Renal cortical epithelial cell (primary cell): ENCODE measurements at regions not wholly inside any gene's neighbourhood (a gene's known extent, or its start where the extent isn't known, plus 50 kb on each side); places are given as distances from the start of the nearest gene placed in this dataset.

ENCODE experiments used
- DNase-seq: peaks from one replicate; pipeline ENCODE4 v3.0.0-alpha.2; 2011; ENCODE audit warnings: low read depth

- DNase-seq: no peak
Observed at GRCh38 chr2:136243638-136244535, 125.9 kb upstream of the CXCR4 start.

GRCh38 chr2:136242687-136243277, 124.8 kb upstream of the CXCR4 start:
- DNase-seq: peak; percentile 37

- no peak for DNase-seq
Observed at GRCh38 chr2:136242100-136242499, 124.2 kb upstream of the CXCR4 start.

- DNase-seq: no peak
Observed at GRCh38 chr2:136239079-136239685, 121.2 kb upstream of the CXCR4 start.

DNA sequence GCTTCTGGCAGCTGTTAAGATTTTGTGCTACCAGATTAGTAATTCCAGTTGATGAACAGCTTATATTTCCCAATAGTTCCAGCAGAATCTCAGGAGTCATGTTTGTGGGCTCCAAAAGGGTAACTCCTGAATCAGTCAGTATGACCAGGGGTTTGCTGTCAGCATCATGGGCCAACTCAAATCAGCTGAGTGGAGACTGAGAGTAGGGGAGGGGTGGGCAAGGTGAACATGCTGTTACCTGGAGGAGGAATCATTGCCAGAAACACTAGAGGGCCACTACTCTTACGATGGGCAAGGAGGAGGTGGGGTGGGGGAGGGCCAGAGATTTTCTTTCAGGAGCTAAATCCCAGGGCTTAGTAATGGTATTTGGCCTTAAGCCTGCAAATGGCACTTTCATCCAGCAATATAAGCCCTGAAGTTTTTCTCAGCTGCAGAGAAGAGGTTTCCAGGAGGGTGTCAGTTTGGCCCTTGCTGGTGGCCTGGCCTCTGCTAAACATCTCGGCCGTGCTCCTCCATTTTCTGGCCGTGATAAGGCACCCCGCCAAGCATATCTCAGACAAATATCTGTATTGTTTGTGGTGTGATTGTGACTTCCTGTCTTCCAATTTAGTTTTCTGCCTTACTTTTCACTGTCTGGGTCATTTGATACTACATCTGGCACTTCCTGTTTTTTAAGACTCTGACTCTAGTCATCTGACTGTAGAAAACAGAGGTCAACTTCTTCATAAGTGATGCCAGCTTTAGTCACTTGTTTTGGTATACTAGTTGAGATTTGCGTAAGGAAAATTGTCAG, 120.5 kb upstream of the CXCR4 start:
- DNase-seq: peak; percentile 94

GRCh38 chr2:136236019-136236418, 118.1 kb upstream of the CXCR4 start:
- DNase-seq: peak; percentile 99

DNA sequence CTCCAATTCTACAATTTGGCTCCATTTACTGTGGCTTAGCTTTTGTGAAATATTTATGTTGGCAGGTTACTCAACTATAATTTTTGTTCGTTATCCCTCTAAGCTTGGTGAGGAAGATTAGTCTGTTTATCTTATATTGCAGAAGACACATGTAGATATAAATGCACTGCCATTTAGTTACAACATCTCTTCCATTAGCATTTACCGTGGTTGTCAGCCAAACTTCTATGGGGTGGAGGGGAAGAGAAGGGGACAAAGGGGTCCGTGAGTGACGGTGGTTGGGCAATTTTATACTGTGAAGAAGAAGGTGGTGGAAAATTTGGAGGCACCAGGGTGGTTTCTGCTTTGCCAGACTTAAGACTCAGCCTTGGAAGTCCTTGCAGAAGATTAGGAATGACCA, 117.6 kb upstream of the CXCR4 start:
- no peak for DNase-seq

DNA sequence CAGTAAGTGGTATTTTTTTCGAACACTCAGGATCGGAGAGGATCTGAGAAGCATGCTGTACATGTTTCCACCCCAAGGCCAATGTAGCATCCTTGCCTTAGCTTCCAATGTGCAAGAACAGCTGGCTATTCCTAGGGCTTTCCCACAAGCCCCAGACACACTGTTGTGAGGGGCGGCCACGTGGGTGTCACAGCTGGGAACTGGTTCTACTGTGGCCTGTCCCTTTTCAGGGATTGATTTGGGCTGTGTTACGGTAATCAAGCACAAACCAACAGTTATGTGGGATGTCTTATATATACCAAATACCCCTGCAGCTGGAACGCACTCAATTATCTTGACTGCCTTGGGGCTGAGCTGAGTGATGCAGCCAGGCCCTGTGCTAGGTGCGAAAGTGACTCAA, 116.3 kb upstream of the CXCR4 start:
- DNase-seq: no peak

DNA sequence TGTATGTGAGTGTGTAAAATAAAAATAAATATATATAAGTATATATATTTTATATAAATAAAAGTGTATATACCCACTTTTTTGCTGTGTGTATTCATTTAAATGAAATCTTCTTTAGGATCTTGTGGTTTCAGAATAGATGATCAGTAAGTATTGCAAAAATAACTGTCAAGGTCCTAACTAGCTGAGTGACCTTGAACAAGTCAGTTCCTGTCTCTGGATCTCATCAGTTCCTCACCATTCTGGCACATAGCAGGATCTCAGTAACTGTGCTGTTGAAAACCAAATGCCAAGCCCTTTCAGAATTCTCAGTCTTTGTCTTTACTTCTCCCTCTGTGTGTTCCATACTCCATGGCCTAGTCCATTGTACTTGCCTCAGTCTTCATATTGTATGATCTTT, 115.3 kb upstream of the CXCR4 start:
- DNase-seq: no peak

DNA sequence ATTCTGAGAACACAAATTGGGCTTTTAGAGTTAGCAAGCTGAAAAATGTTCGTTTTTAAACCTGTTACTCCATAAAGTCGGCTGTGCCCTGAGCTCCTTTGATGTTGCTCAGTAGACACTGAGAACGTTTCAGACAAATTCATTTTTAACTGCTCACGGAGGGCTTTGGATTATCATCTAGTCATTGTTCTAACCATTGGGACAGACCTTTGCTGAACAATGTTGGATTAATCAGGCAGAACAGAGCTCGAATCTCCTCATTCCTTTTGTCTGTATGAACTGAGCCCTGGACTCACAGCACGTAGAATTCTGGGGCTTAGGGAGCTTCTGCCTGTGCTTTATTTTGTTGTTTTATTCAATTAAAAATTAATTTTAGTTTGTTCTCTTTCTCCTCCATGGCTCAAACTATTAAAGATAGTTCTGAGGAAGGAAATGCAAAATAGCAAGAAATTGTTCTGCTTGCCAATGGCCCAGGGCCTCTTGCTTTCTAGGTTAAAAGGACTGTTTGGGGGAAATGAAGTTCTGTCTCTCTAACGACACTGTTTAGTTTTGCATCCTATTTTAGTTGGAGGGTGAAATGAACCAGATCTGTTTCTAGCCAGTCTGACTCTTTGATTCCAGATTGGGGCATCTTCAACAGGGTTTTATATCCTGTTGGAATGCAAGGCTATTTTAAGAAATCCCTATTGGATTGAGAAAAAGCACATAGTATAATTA, 114.7 kb upstream of the CXCR4 start:
- no peak for DNase-seq

DNA sequence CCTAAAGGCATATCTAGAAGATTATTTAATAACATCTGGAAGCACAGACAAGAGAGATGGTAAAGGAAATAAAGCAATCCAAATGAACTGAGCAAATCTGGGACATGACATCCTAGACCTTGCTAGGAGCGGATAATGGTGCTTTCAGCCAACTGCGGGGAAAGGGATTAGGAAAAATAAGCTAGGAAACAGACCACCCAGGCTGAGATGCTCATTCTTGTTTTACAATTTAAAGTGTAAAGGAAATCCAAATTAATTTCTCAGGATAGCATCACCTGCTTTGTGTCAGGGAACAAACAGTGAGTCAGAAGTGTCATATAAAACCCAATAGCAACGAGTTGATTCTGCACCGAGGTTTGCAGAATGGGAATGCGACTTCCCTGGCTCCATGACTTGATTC, 112.5 kb upstream of the CXCR4 start:
- DNase-seq: no peak

DNA sequence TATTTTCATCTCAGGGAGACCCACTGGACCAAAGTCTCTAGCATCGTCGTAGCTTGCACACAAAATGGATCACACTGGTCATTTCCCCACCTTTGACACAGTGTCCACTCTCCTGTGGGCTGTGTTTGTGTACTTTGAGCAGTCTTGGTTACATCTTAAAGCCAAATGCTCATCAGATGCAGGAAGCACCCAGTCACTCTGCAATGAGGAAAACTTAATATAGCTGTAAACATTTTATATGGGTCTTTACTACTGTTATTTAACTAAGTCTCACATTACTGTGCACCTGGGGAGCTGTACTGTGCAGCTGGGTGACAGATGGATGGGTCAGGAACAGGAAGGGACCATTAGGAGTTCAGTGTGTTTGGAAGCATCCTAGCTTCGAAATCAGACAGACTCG, 109.0 kb upstream of the CXCR4 start:
- no peak for DNase-seq

GRCh38 chr2:136225950-136226835, 108.2 kb upstream of the CXCR4 start:
- DNase-seq: no peak

- no peak for DNase-seq
Observed at GRCh38 chr2:136223274-136223673, 105.3 kb upstream of the CXCR4 start.

DNA sequence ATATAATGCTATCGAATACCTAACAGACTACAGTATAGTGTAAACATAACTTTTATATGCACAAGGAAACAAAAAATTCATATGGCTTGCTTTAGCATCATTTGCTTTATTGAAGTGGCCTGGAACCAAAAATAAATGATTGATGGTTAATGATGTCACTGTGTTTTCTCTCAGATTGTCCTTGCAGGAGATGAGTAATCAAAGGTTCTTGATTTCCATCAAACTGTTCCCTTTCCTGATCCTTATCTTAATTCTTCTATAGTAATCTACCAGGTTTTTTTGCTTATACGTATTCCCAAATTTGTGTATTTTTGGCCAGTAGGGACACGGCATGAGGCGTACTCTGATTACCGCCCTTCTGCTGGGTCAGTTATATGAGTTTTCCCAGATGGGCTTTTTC, 104.9 kb upstream of the CXCR4 start:
- DNase-seq: no peak

DNA sequence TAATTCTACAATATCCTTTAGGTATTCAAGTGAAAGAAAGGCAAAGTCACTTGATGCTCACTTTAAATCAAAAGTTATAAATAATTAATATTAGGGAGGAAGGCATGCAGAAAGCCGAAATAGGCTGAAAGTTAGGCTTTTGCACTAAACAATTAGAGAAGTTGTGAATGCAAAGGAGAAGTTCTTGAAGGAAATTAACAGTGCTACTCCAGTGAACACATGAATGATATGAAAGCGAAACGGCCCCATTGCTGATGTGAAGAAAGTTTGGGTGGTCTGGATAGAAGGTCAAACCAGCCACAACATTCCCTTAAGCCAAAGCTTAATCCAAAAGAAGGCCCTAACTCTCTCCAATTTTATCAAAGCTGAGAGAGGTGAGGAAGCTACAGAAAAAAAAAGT, 103.1 kb upstream of the CXCR4 start:
- DNase-seq: no peak

DNA sequence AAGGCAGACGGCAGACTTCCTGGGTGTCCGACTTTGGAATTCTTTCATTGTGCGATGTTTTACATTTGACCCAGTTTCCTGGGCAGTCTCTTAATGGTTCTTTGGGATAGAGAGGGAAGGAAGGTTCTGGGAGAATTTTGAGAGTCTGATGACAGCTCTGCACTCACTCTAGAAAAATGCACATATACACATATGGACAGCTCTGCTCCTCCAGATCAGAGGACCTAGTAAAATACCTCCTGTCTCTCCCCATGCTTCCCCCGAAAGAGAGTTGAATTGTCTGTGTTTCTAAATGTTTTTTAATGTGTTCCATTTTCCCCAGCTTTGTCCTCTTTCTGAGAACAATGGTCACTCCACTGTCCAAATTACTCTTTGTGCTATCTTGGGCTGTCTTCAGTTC, 102.0 kb upstream of the CXCR4 start:
- no peak for DNase-seq

GRCh38 chr2:136219341-136219740, 101.4 kb upstream of the CXCR4 start:
- DNase-seq: no peak

DNA sequence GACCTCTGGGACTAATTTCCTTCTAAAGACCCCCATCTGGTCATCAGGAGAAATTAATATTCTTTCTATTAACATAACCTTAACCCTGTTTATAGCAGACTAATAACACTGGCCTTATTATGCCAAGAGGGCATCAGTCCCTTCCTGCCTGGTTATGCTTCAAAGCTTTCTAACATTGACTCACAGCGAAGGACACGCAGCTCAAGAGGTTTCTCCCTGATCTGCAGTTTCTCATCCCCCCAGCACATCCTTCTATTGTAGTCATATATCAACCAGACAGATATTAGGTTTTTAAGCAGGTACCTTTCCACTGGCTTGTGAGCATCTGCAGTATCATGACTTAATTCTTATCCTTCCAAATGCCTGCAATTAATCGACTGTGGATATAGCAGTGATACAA, 100.0 kb upstream of the CXCR4 start:
- DNase-seq: no peak

GRCh38 chr2:136215908-136216472, 98.0 kb upstream of the CXCR4 start:
- no peak for DNase-seq
